ENCODE measurements at regions not wholly inside any gene's neighbourhood (a gene's known extent, or its start where the extent isn't known, plus 50 kb on each side); places are given as distances from the start of the nearest gene placed in this dataset.

DNA sequence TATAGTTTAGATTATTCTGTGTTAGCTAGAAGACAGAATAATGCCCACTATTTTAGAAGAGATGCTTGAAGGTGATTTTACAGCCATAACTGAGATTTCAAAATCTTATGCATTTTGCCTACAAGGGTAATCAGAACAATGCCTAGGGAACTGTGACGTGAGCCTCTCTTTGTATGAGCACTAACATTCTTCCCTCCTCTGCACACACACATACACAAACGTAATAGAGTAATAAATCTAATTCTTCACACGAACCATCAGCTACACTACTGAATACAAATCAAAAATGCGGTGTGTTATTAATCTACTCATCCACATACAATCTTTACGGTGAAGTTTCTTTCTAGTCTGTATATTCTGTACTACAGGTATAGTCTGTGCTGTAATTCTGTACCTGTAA lies 227.8 kb downstream of the PLK2 start:
- TF ChIP-seq EZH2phosphoT487 (IDR thresholded peaks at IDR 0.05; ENCODE audit: borderline replicate concordance, low read length): no peak
- TF ChIP-seq, protein P1, sequence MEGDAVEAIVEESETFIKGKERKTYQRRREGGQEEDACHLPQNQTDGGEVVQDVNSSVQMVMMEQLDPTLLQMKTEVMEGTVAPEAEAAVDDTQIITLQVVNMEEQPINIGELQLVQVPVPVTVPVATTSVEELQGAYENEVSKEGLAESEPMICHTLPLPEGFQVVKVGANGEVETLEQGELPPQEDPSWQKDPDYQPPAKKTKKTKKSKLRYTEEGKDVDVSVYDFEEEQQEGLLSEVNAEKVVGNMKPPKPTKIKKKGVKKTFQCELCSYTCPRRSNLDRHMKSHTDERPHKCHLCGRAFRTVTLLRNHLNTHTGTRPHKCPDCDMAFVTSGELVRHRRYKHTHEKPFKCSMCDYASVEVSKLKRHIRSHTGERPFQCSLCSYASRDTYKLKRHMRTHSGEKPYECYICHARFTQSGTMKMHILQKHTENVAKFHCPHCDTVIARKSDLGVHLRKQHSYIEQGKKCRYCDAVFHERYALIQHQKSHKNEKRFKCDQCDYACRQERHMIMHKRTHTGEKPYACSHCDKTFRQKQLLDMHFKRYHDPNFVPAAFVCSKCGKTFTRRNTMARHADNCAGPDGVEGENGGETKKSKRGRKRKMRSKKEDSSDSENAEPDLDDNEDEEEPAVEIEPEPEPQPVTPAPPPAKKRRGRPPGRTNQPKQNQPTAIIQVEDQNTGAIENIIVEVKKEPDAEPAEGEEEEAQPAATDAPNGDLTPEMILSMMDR (IDR thresholded peaks at IDR 0.05; ENCODE audit: low read depth, low read length, poor library complexity, severe bottlenecking): no peak
- no peaks in the 10 kb centered on the region for H4K20me1 ChIP-seq (ENCODE audit: control insufficient read depth, insufficient read depth, low read depth, low read length)
- H3K27me3 ChIP-seq (ENCODE audit: control insufficient read depth, low read length): no peaks in the 10 kb centered on the region
- no peaks in the 10 kb centered on the region for H3K9me3 ChIP-seq (ENCODE audit: control insufficient read depth, insufficient read depth, low read length)
- no peaks in the 10 kb centered on the region for H3K9me2 ChIP-seq (replicated peaks; ENCODE audit: control insufficient read depth, low read length)
- H3K4me2 ChIP-seq (ENCODE audit: low read length): no peak overlapping the region
- no peak overlapping the region for H3K27ac ChIP-seq (ENCODE audit: low read depth, low read length)
- no peaks in the 10 kb centered on the region for H3K36me3 ChIP-seq (ENCODE audit: control insufficient read depth, low read length)
- H3F3A ChIP-seq (ENCODE audit: control insufficient read depth, insufficient read depth): no peaks in the 10 kb centered on the region
- H3K79me2 ChIP-seq (ENCODE audit: control insufficient read depth, low read length): no peaks in the 10 kb centered on the region
- no peaks in the 10 kb centered on the region for H3K4me1 ChIP-seq (ENCODE audit: control insufficient read depth, low read length)
- H3K4me3 ChIP-seq (ENCODE audit: low read length): no peak overlapping the region

DNA sequence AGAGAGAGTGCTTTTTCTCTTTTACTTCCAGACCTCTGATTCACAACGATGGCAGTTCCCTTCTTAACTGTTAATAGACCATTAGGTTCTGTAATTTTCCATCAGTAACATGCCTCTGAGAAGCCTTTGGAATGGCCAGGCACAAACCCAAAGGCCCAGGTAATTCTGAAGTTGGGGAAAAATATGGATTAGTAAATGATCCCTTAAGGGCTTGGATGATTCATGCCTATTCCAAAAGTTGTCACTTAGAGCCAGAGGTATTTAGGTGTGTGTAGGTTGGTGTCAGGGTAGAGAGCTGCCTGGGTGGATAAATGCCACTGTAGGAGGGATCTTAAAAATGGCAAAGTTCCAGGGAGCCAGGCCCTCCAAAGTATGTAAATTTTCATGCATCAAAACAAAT lies 228.8 kb downstream of the PLK2 start:
- Histone ChIP-seq H3K4me3 (ENCODE audit: low read length) (no peak overlapping the region), H3K36me3 (ENCODE audit: control insufficient read depth, low read length) (no peaks in the 10 kb centered on the region), H3K27me3 (ENCODE audit: control insufficient read depth, low read length) (no peaks in the 10 kb centered on the region), H3K9me2 (replicated peaks; ENCODE audit: control insufficient read depth, low read length) (no peaks in the 10 kb centered on the region), H3K9me3 (ENCODE audit: control insufficient read depth, insufficient read depth, low read length) (no peaks in the 10 kb centered on the region), H3K79me2 (ENCODE audit: control insufficient read depth, low read length) (no peaks in the 10 kb centered on the region), H4K20me1 (ENCODE audit: control insufficient read depth, insufficient read depth, low read depth, low read length) (no peaks in the 10 kb centered on the region), H3K4me2 (ENCODE audit: low read length) (no peak overlapping the region), H3K27ac (ENCODE audit: low read depth, low read length) (no peak overlapping the region), H3F3A (ENCODE audit: control insufficient read depth, insufficient read depth) (no peaks in the 10 kb centered on the region), H3K4me1 (ENCODE audit: control insufficient read depth, low read length) (no peaks in the 10 kb centered on the region)
- TF ChIP-seq EZH2phosphoT487 (IDR thresholded peaks at IDR 0.05; ENCODE audit: borderline replicate concordance, low read length): no peak
- TF ChIP-seq, protein P1 (IDR thresholded peaks at IDR 0.05; ENCODE audit: low read depth, low read length, poor library complexity, severe bottlenecking): no peak

DNA sequence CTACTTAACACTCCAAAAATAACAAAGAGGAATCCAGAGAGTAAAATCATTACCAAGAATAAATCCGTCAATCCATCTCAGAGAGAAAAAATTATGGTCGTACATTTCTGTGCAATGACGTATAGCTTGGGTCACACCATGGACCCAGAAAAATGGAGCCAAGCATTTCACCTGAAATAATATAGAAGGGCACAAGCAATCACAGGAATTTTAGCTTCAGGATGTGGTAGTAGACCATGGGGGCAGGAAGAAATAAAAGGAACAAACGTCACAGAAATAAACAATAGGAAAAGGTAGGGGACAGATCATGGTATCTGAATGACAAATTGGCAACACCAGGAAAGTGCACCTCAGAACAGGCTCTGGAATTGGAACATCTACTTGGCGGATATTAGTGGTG lies 231.0 kb downstream of the PLK2 start:
- no peaks in the 10 kb centered on the region for H3K9me2 ChIP-seq (replicated peaks; ENCODE audit: control insufficient read depth, low read length)

More for the DNA sequence above, 231.0 kb downstream of the PLK2 start:
- Histone ChIP-seq H3K27me3 (ENCODE audit: control insufficient read depth, low read length) (no peaks in the 10 kb centered on the region), H3K4me3 (ENCODE audit: low read length) (no peak overlapping the region), H3K4me2 (ENCODE audit: low read length) (no peak overlapping the region), H4K20me1 (ENCODE audit: control insufficient read depth, insufficient read depth, low read depth, low read length) (no peaks in the 10 kb centered on the region), H3K36me3 (ENCODE audit: control insufficient read depth, low read length) (no peaks in the 10 kb centered on the region), H3K4me1 (ENCODE audit: control insufficient read depth, low read length) (no peaks in the 10 kb centered on the region), H3F3A (ENCODE audit: control insufficient read depth, insufficient read depth) (no peaks in the 10 kb centered on the region), H3K9me3 (ENCODE audit: control insufficient read depth, insufficient read depth, low read length) (no peaks in the 10 kb centered on the region), H3K27ac (ENCODE audit: low read depth, low read length) (no peak overlapping the region), H3K79me2 (ENCODE audit: control insufficient read depth, low read length) (no peaks in the 10 kb centered on the region)
- TF ChIP-seq, protein P1 (IDR thresholded peaks at IDR 0.05; ENCODE audit: low read depth, low read length, poor library complexity, severe bottlenecking): no peak
- TF ChIP-seq EZH2phosphoT487 (IDR thresholded peaks at IDR 0.05; ENCODE audit: borderline replicate concordance, low read length): no peak

All from DOHH2 (cell line).